GM19025 (cell line): ENCODE measurements at regions not wholly inside any gene's neighbourhood (a gene's known extent, or its start where the extent isn't known, plus 50 kb on each side); places are given as distances from the start of the nearest gene placed in this dataset.

ENCODE experiments used
- ATAC-seq: cut with Tn5 transposase; IDR thresholded peaks from one replicate; pipeline ENCODE4 v1.9.1; 2021; ENCODE audit warnings: mild to moderate bottlenecking, low read depth, moderate library complexity; ENCODE audit not compliant: unreplicated experiment

- no peak for ATAC-seq
Observed at GRCh38 chr2:12318427-12319057, 398.2 kb upstream of the TRIB2 start.

- no peak for ATAC-seq
Observed at GRCh38 chr2:12320027-12320734, 396.6 kb upstream of the TRIB2 start.

GRCh38 chr2:12320991-12321641, 395.6 kb upstream of the TRIB2 start:
- ATAC-seq: no peak

- ATAC-seq: no peak
Observed at GRCh38 chr2:12321886-12322285, 394.9 kb upstream of the TRIB2 start.

- no peak for ATAC-seq
Observed at GRCh38 chr2:12325806-12326205, 390.9 kb upstream of the TRIB2 start.

GRCh38 chr2:12326449-12327190, 390.1 kb upstream of the TRIB2 start:
- no peak for ATAC-seq

GRCh38 chr2:12330916-12331315, 385.8 kb upstream of the TRIB2 start:
- no peak for ATAC-seq

GRCh38 chr2:12331698-12332097, 385.0 kb upstream of the TRIB2 start:
- no peak for ATAC-seq

GRCh38 chr2:12333293-12333692, 383.4 kb upstream of the TRIB2 start:
- no peak for ATAC-seq

GRCh38 chr2:12334412-12334966, 382.2 kb upstream of the TRIB2 start:
- no peak for ATAC-seq

- ATAC-seq: no peak
Observed at GRCh38 chr2:12335131-12335530, 381.6 kb upstream of the TRIB2 start.

GRCh38 chr2:12335995-12336394, 380.7 kb upstream of the TRIB2 start:
- ATAC-seq: no peak

- ATAC-seq: no peak
Observed at GRCh38 chr2:12338946-12339697, 377.6 kb upstream of the TRIB2 start.

GRCh38 chr2:12340164-12340563, 376.6 kb upstream of the TRIB2 start:
- no peak for ATAC-seq

GRCh38 chr2:12341215-12341614, 375.5 kb upstream of the TRIB2 start:
- ATAC-seq: no peak

GRCh38 chr2:12341920-12342319, 374.8 kb upstream of the TRIB2 start:
- ATAC-seq: no peak

GRCh38 chr2:12343141-12343540, 373.6 kb upstream of the TRIB2 start:
- ATAC-seq: no peak

GRCh38 chr2:12347066-12347493, 369.7 kb upstream of the TRIB2 start:
- no peak for ATAC-seq

GRCh38 chr2:12348216-12348615, 368.5 kb upstream of the TRIB2 start:
- no peak for ATAC-seq

- no peak for ATAC-seq
Observed at GRCh38 chr2:12350821-12351220, 365.9 kb upstream of the TRIB2 start.
